Neural progenitor cell (in vitro differentiated cells): ENCODE measurements at regions not wholly inside any gene's neighbourhood (a gene's known extent, or its start where the extent isn't known, plus 50 kb on each side); places are given as distances from the start of the nearest gene placed in this dataset.

Experiments used
- DNase-seq: peaks from one replicate; pipeline ENCODE4 v3.0.0-alpha.2; 2016; ENCODE audit warnings: low spot score
- H2AFZ ChIP-seq: fragments of 200-600 bp; sonication (generic); replicated peaks from 2 replicates; pipeline ENCODE4 v1.6.1; 2016; ENCODE audit warnings: antibody characterized with exemption
- H3F3A ChIP-seq: fragments of 200-600 bp; sonication (generic); 2 replicates; pipeline ENCODE4 v1.6.1; 2016; ENCODE audit warnings: antibody characterized with exemption, low read depth
- H3K27ac ChIP-seq: fragments of 200-600 bp; sonication (generic); 2 replicates; pipeline ENCODE4 v1.5.1; 2016; ENCODE audit warnings: mild to moderate bottlenecking
- H3K27me3 ChIP-seq: fragments of 200-600 bp; sonication (generic); 2 replicates; pipeline ENCODE4 v1.6.1; 2016; ENCODE audit warnings: mild to moderate bottlenecking, moderate library complexity
- H3K36me3 ChIP-seq: fragments of 200-600 bp; sonication (generic); 2 replicates; pipeline ENCODE4 v1.5.1; 2016
- H3K4me1 ChIP-seq: fragments of 200-600 bp; sonication (generic); 2 replicates; pipeline ENCODE4 v1.6.1; 2016; ENCODE audit warnings: mixed run types
- H3K4me2 ChIP-seq: fragments of 200-600 bp; sonication (generic); 2 replicates; pipeline ENCODE4 v1.6.1; 2016
- H3K4me3 ChIP-seq: fragments of 200-600 bp; sonication (generic); 2 replicates; pipeline ENCODE4 v1.5.1; 2016
- H3K79me2 ChIP-seq: fragments of 200-600 bp; sonication (generic); 2 replicates; pipeline ENCODE4 v1.6.1; 2016; ENCODE audit warnings: low read depth
- H3K9ac ChIP-seq: fragments of 200-600 bp; sonication (generic); 2 replicates; pipeline ENCODE4 v1.6.1; 2016
- H3K9me3 ChIP-seq: fragments of 200-600 bp; sonication (generic); 2 replicates; pipeline ENCODE4 v1.5.1; 2016; ENCODE audit warnings: low read depth
- H4K20me1 ChIP-seq: fragments of 200-600 bp; sonication (generic); 2 replicates; pipeline ENCODE4 v1.6.1; 2016; ENCODE audit warnings: low read depth
- H3K27ac Mint-ChIP-seq: 3 replicates; pipeline ENCODE4 v1.8.0; 2021; ENCODE audit warnings: mixed read lengths
- H3K27me3 Mint-ChIP-seq: 2 replicates; pipeline ENCODE4 v1.8.0; 2022; ENCODE audit warnings: low read depth, mild to moderate bottlenecking, inconsistent platforms, moderate library complexity, mixed read lengths; ENCODE audit not compliant: insufficient read depth
- H3K36me3 Mint-ChIP-seq: 3 replicates; pipeline ENCODE4 v1.8.0; 2021; ENCODE audit warnings: mixed read lengths
- H3K4me1 Mint-ChIP-seq: 3 replicates; pipeline ENCODE4 v1.8.0; 2021; ENCODE audit warnings: mixed read lengths
- H3K4me3 Mint-ChIP-seq: 3 replicates; pipeline ENCODE4 v1.8.0; 2021; ENCODE audit warnings: mild to moderate bottlenecking, moderate library complexity, mixed read lengths
- H3K9me3 Mint-ChIP-seq: 3 replicates; pipeline ENCODE4 v1.8.0; 2020; ENCODE audit warnings: mixed read lengths
- CTCF ChIP-seq: fragments of 200-600 bp; sonication (generic); IDR thresholded peaks from 2 replicates; pipeline ENCODE4 v1.5.1; 2017; ENCODE audit warnings: antibody characterized with exemption, mild to moderate bottlenecking
- EZH2 ChIP-seq: fragments of 200-600 bp; sonication (generic); IDR thresholded peaks from 2 replicates; pipeline ENCODE4 v1.6.1; 2017; ENCODE audit warnings: antibody characterized with exemption, mild to moderate bottlenecking, moderate library complexity
- EZH2phosphoT487 ChIP-seq: fragments of 200-600 bp; sonication (generic); IDR thresholded peaks from 2 replicates; pipeline ENCODE4 v1.6.1; 2017; ENCODE audit warnings: antibody characterized with exemption

- H3K9ac ChIP-seq = no peak overlapping the region
These were observed 190.0 kb upstream of the EMCN start for GRCh38 chr4:100707786-100708185.

DNA sequence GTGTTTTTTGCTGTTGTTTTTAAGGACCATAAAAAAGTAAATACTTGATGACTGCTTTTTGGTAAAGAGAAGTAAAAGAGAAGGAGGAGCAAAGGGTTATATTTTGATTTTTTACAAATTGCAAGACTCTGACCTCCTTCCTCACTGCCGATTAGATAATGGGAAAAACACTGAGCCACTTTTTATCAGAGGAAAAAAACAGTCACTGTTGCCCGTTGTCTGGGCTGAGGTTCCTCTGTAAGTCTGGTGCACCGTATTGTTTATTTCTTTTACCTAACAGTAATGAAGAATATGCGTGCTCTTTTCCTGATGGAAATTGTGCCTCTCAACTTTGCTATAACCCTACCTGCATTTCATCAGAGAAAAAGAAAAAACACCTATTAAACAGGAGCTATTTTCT lies 178.7 kb upstream of the EMCN start:
- TF ChIP-seq CTCF (no peak), EZH2phosphoT487 (no peak), EZH2 (no peak)
- no peak overlapping the region for H3K4me3 ChIP-seq
- no peaks in the 10 kb centered on the region for H3F3A ChIP-seq
- Mint-ChIP-seq H3K36me3 (no peaks in the 10 kb centered on the region), H3K4me3 (no peak overlapping the region), H3K9me3 (no peaks in the 10 kb centered on the region), H3K27me3 (peaks cover 2% of the 10 kb centered on the region), H3K27ac (no peak overlapping the region), H3K4me1 (peaks cover 10% of the 10 kb centered on the region)
- peaks cover 14% of the 10 kb centered on the region for H3K4me1 ChIP-seq
- no peak for DNase-seq
- H3K27me3 ChIP-seq = no peaks in the 10 kb centered on the region
- no peaks in the 10 kb centered on the region for H3K9me3 ChIP-seq
- H3K9ac ChIP-seq = no peak overlapping the region
- peak overlapping the region; percentile 99 for H2AFZ ChIP-seq
- H3K36me3 ChIP-seq = no peaks in the 10 kb centered on the region
- H4K20me1 ChIP-seq = no peaks in the 10 kb centered on the region
- no peaks in the 10 kb centered on the region for H3K79me2 ChIP-seq
- peak overlapping the region; percentile 15 for H3K27ac ChIP-seq
- H3K4me2 ChIP-seq = peak overlapping the region; percentile 55

More at GRCh38 chr4:100707786-100708185, 190.0 kb upstream of the EMCN start:
- H3K36me3 Mint-ChIP-seq = no peaks in the 10 kb centered on the region
- Histone ChIP-seq H3K36me3 (no peaks in the 10 kb centered on the region), H2AFZ (no peak overlapping the region), H3F3A (no peaks in the 10 kb centered on the region), H3K9me3 (no peaks in the 10 kb centered on the region), H4K20me1 (no peaks in the 10 kb centered on the region), H3K79me2 (no peaks in the 10 kb centered on the region), H3K4me1 (no peaks in the 10 kb centered on the region), H3K27ac (no peak overlapping the region), H3K4me2 (no peak overlapping the region), H3K27me3 (no peaks in the 10 kb centered on the region), H3K4me3 (no peak overlapping the region)
- H3K4me1 Mint-ChIP-seq = no peaks in the 10 kb centered on the region
- H3K27ac Mint-ChIP-seq = no peak overlapping the region
- H3K27me3 Mint-ChIP-seq = no peaks in the 10 kb centered on the region
- DNase-seq = no peak
- H3K4me3 Mint-ChIP-seq = no peak overlapping the region
- TF ChIP-seq CTCF = no peak
- TF ChIP-seq EZH2phosphoT487 = no peak
- no peak for TF ChIP-seq EZH2
- H3K9me3 Mint-ChIP-seq = no peaks in the 10 kb centered on the region

GRCh38 chr4:100695871-100696270 lies 178.0 kb upstream of the EMCN start:
- no peak for DNase-seq
- Histone ChIP-seq H3K9ac (no peak overlapping the region), H3K4me2 (no peak overlapping the region), H3K36me3 (no peaks in the 10 kb centered on the region), H4K20me1 (no peaks in the 10 kb centered on the region), H3K4me1 (peaks cover 14% of the 10 kb centered on the region), H3K27me3 (no peaks in the 10 kb centered on the region), H3K27ac (no peak overlapping the region), H2AFZ (peak overlapping the region; percentile 99), H3K79me2 (no peaks in the 10 kb centered on the region), H3K9me3 (no peaks in the 10 kb centered on the region), H3F3A (no peaks in the 10 kb centered on the region), H3K4me3 (no peak overlapping the region)
- Mint-ChIP-seq H3K36me3 (no peaks in the 10 kb centered on the region), H3K9me3 (no peaks in the 10 kb centered on the region), H3K27me3 (peaks cover 2% of the 10 kb centered on the region), H3K27ac (no peak overlapping the region), H3K4me1 (peaks cover 10% of the 10 kb centered on the region), H3K4me3 (no peak overlapping the region)
- TF ChIP-seq CTCF (no peak), EZH2 (no peak), EZH2phosphoT487 (no peak)
